ENCODE measurements at regions not wholly inside any gene's neighbourhood (a gene's known extent, or its start where the extent isn't known, plus 50 kb on each side); places are given as distances from the start of the nearest gene placed in this dataset.

DNA sequence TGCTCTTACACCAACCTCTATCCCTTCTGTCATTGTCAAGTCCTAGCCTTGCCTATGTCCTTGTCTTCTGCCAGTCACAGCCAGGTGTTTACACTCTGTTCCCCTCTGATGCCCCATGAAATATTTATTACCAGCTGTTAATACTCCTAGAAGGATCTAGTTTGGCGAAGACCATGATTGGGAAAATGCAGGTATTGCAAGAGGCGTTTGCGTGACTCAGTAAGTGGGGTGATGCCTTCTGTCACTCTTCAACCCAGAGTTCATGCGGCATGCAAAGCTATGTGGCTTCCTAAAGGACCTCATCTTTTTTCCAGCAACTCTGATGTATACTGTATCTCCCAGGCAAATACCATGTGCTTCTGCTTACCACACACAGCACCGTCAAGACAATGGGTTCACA is 81.8 kb upstream of the GJB6 start:
- Histone ChIP-seq H3K9ac (ENCODE audit: insufficient read depth in 1 of 2, low read depth in 2 of 2, low read length in 2 of 2) (no peak overlapping the region), H3K4me3 (no peak overlapping the region), H3K4me1 (replicated peaks in 1 of 2; ENCODE audit: control insufficient read depth in 2 of 2, insufficient read depth in 2 of 2, low read length in 2 of 2) (no peaks in the 10 kb centered on the region), H3K27me3 (ENCODE audit: control insufficient read depth in 2 of 2, insufficient read depth in 2 of 2, low read length in 2 of 2) (no peaks in the 10 kb centered on the region), H3K9me3 (replicated peaks; ENCODE audit: control insufficient read depth, insufficient read depth, low read depth, low read length) (no peaks in the 10 kb centered on the region), H4K20me1 (replicated peaks; ENCODE audit: control insufficient read depth, insufficient read depth, low read length) (no peaks in the 10 kb centered on the region), H3K79me2 (ENCODE audit: control insufficient read depth, insufficient read depth, low read length) (no peaks in the 10 kb centered on the region), H3K4me2 (ENCODE audit: insufficient read depth, low read length) (no peak overlapping the region), H3K36me3 (ENCODE audit: control insufficient read depth, insufficient read depth, low read length) (no peaks in the 10 kb centered on the region), H3K9me1 (ENCODE audit: control insufficient read depth, insufficient read depth, low read length) (no peaks in the 10 kb centered on the region), H3K27ac (ENCODE audit: extremely low read depth, low read depth, low read length) (no peak overlapping the region), H2AFZ (ENCODE audit: low read depth, low read length) (no peak overlapping the region)
- POLR2A ChIA-PET, result no interaction called here
- intact Hi-C loops (cut with micrococcal nuclease), result no loop called here
- ATAC-seq (no peak), DNase-seq (ENCODE audit: extremely low read depth in 1 of 4, low spot score in 3 of 4) (no peak), FAIRE-seq (no peak)
- 0% methylated on average over 5 of the region's 5 CpGs for WGBS (ENCODE audit: insufficient coverage, low coverage, missing lambda C conversion rate)
- CTCF ChIA-PET (ENCODE audit: low intra/inter-chr PET ratio), result no interaction called here
- TF ChIP-seq HDAC6 (IDR thresholded peaks at IDR 0.05; ENCODE audit: low read depth, low read length) (no peak), ZNF124 (CRISPR knock-in tag; IDR thresholded peaks at IDR 0.05) (no peak), RFX7 (CRISPR knock-in tag; IDR thresholded peaks at IDR 0.05) (no peak), ZNF175 (CRISPR knock-in tag; IDR thresholded peaks at IDR 0.05; ENCODE audit: low read depth) (no peak)
- in situ Hi-C loops (cut with MboI), result no loop called here
- no TSS peak for BruUV-seq (replicated peaks)

GRCh38 chr13:20312292-20312691 is 80.2 kb upstream of the GJB6 start:
- no peak overlapping the region for H3K27ac ChIP-seq (ENCODE audit: extremely low read depth, low read depth, low read length)
- no peak overlapping the region for H3K9ac ChIP-seq (ENCODE audit: insufficient read depth in 1 of 2, low read depth in 2 of 2, low read length in 2 of 2)
- H3K9me1 ChIP-seq (ENCODE audit: control insufficient read depth, insufficient read depth, low read length), result no peaks in the 10 kb centered on the region
- H3K4me1 ChIP-seq (replicated peaks in 1 of 2; ENCODE audit: control insufficient read depth in 2 of 2, insufficient read depth in 2 of 2, low read length in 2 of 2), result no peaks in the 10 kb centered on the region
- intact Hi-C loops (cut with micrococcal nuclease) (no loop called here), in situ Hi-C loops (cut with MboI) (no loop called here)
- H3K9me3 ChIP-seq (replicated peaks; ENCODE audit: control insufficient read depth, insufficient read depth, low read depth, low read length), result no peaks in the 10 kb centered on the region
- H3K36me3 ChIP-seq (ENCODE audit: control insufficient read depth, insufficient read depth, low read length), result no peaks in the 10 kb centered on the region
- H4K20me1 ChIP-seq (replicated peaks; ENCODE audit: control insufficient read depth, insufficient read depth, low read length), result no peaks in the 10 kb centered on the region
- H3K4me2 ChIP-seq (ENCODE audit: insufficient read depth, low read length), result no peak overlapping the region
- no peak overlapping the region for H2AFZ ChIP-seq (ENCODE audit: low read depth, low read length)
- H3K27me3 ChIP-seq (ENCODE audit: control insufficient read depth in 2 of 2, insufficient read depth in 2 of 2, low read length in 2 of 2), result no peaks in the 10 kb centered on the region
- no peak for FAIRE-seq
- ChIA-PET POLR2A (no interaction called here), CTCF (ENCODE audit: low intra/inter-chr PET ratio) (no interaction called here)
- no peak for DNase-seq (ENCODE audit: extremely low read depth in 1 of 4, low spot score in 3 of 4)
- no peak overlapping the region for H3K4me3 ChIP-seq
- no peak for ATAC-seq
- no TSS peak for BruUV-seq (replicated peaks)
- WGBS (ENCODE audit: insufficient coverage, low coverage, missing lambda C conversion rate), result 0% methylated on average over 5 of the region's 5 CpGs
- H3K79me2 ChIP-seq (ENCODE audit: control insufficient read depth, insufficient read depth, low read length), result no peaks in the 10 kb centered on the region
- TF ChIP-seq RFX7 (CRISPR knock-in tag; IDR thresholded peaks at IDR 0.05) (no peak), SUPT5H (IDR thresholded peaks at IDR 0.05) (no peak), NFE2 (IDR thresholded peaks at IDR 0.05; ENCODE audit: low read depth) (no peak)
- TF ChIP-seq, protein P1, sequence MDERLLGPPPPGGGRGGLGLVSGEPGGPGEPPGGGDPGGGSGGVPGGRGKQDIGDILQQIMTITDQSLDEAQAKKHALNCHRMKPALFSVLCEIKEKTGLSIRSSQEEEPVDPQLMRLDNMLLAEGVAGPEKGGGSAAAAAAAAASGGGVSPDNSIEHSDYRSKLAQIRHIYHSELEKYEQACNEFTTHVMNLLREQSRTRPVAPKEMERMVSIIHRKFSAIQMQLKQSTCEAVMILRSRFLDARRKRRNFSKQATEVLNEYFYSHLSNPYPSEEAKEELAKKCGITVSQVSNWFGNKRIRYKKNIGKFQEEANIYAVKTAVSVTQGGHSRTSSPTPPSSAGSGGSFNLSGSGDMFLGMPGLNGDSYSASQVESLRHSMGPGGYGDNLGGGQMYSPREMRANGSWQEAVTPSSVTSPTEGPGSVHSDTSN (CRISPR knock-in tag; IDR thresholded peaks at IDR 0.05; ENCODE audit: low read depth), result no peak
- TF ChIP-seq, protein P1 (tag; conservative IDR thresholded peaks at IDR 0.05; ENCODE audit: low read depth), result no peak
